Activated naive CD8-positive, alpha-beta T cell treated with anti-CD3 and anti-CD28 coated beads, Interleukin-2, amount 50 U/mL, for 24 hours (primary cell): ENCODE measurements at regions not wholly inside any gene's neighbourhood (a gene's known extent, or its start where the extent isn't known, plus 50 kb on each side); places are given as distances from the start of the nearest gene placed in this dataset.

Source experiments
- ATAC-seq: fragments of 150-1000 bp; cut with Tn5 transposase; one replicate; pipeline ENCODE4 v1.10.0; 2021
- DNase-seq: peaks from one replicate; pipeline ENCODE4 v3.0.0; 2021
- H3K27ac Mint-ChIP-seq: one replicate; pipeline ENCODE4 v1.8.0; 2021; ENCODE audit warnings: mild to moderate bottlenecking, mixed read lengths
- H3K27me3 Mint-ChIP-seq: one replicate; pipeline ENCODE4 v1.8.0; 2021; ENCODE audit warnings: mixed read lengths
- H3K36me3 Mint-ChIP-seq: one replicate; pipeline ENCODE4 v1.8.0; 2021; ENCODE audit warnings: low read depth, mixed read lengths
- H3K4me1 Mint-ChIP-seq: one replicate; pipeline ENCODE4 v1.8.0; 2021; ENCODE audit warnings: mixed read lengths
- H3K4me3 Mint-ChIP-seq: one replicate; pipeline ENCODE4 v1.8.0; 2021; ENCODE audit warnings: mild to moderate bottlenecking, moderate library complexity, mixed read lengths
- H3K9me3 Mint-ChIP-seq: one replicate; pipeline ENCODE4 v1.8.0; 2021; ENCODE audit warnings: mixed read lengths

- Mint-ChIP-seq H3K4me3 (no peak overlapping the region), H3K4me1 (no peaks in the 10 kb centered on the region), H3K36me3 (no peaks in the 10 kb centered on the region), H3K27ac (no peak overlapping the region), H3K27me3 (peaks cover 24% of the 10 kb centered on the region), H3K9me3 (no peaks in the 10 kb centered on the region)
- DNase-seq (no peak), ATAC-seq (no peak)
Observed at GRCh38 chr9:88818495-88819201, 172.6 kb upstream of the S1PR3 start.

- Mint-ChIP-seq H3K27ac (no peak overlapping the region), H3K4me1 (no peaks in the 10 kb centered on the region), H3K9me3 (no peaks in the 10 kb centered on the region), H3K36me3 (no peaks in the 10 kb centered on the region), H3K4me3 (no peak overlapping the region), H3K27me3 (peaks cover 29% of the 10 kb centered on the region)
- no peak for DNase-seq
- no peak for ATAC-seq
Observed at GRCh38 chr9:88819476-88819875, 171.8 kb upstream of the S1PR3 start.

DNA sequence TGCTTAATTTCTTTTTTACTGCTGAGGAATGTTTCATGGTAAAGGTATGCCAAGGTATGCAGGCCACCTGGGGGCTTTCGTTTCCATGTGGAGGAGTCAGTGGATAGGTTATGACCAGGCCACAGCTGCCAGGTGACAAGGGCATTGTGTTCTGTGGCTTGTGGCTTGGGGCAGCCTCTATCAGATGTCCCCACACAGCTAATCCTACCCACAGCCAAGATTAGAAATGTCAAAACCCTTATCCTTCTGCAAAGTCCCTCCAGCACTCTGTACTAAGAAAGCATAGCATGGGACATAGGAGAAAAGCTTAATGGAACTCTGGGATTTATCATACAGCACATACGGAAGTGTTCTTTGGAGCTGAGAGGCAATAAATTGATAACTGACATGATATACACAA lies 171.2 kb upstream of the S1PR3 start:
- H3K4me3 Mint-ChIP-seq, result no peak overlapping the region
- H3K4me1 Mint-ChIP-seq, result no peaks in the 10 kb centered on the region
- no peak overlapping the region for H3K27ac Mint-ChIP-seq
- no peak for ATAC-seq
- H3K9me3 Mint-ChIP-seq, result no peaks in the 10 kb centered on the region
- H3K27me3 Mint-ChIP-seq, result peaks cover 27% of the 10 kb centered on the region
- no peaks in the 10 kb centered on the region for H3K36me3 Mint-ChIP-seq
- DNase-seq, result no peak

- ATAC-seq, result no peak
- Mint-ChIP-seq H3K9me3 (no peaks in the 10 kb centered on the region), H3K27me3 (peaks cover 26% of the 10 kb centered on the region), H3K4me1 (no peaks in the 10 kb centered on the region), H3K36me3 (no peaks in the 10 kb centered on the region), H3K27ac (no peak overlapping the region), H3K4me3 (no peak overlapping the region)
- DNase-seq, result no peak
Observed at GRCh38 chr9:88821033-88821745, 170.1 kb upstream of the S1PR3 start.

DNA sequence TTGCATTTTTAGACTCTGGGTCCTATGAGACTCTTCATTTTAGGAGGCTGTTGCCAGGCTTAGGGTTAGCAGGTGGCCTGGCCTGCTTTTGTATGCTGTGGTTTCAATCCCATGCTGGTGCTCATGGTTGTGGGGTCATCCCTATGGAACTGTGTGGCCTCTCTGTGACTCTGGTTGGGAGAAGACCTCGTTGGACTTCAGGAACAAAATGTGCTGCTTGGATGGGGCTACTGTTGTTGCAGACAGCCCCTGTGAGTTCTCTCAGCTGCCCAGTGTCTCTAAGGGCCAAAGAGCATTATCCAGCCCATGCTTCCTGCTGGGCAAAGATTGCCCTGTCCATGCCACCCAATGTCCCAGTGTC lies 169.5 kb upstream of the S1PR3 start:
- Mint-ChIP-seq H3K27me3 (peaks cover 31% of the 10 kb centered on the region), H3K9me3 (no peaks in the 10 kb centered on the region), H3K4me1 (no peaks in the 10 kb centered on the region), H3K36me3 (no peaks in the 10 kb centered on the region), H3K27ac (no peak overlapping the region), H3K4me3 (no peak overlapping the region)
- DNase-seq, result no peak
- no peak for ATAC-seq

- Mint-ChIP-seq H3K27me3 (peaks cover 55% of the 10 kb centered on the region), H3K4me1 (no peaks in the 10 kb centered on the region)
Observed at GRCh38 chr9:88824711-88825110, 166.6 kb upstream of the S1PR3 start.

DNA sequence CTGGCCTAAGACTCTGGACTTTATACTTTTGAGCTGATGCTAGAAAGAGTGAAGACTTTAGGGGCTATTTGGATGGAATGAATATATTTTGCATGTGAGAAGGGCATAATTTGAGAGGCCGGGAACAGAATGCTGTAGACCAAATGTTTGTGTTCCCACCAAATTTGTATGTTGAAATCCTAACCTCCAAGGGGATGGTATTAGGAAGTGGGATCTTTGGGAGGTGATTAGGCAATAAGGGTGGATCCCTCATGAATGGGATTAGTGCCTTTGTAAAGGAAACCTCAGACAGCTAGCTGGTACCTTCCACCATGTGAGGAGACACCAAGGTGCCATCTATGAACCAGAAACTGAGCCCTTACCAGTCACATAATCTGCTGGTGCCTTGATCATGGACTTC lies 165.1 kb upstream of the S1PR3 start:
- Mint-ChIP-seq H3K36me3 (no peaks in the 10 kb centered on the region), H3K27me3 (peaks cover 70% of the 10 kb centered on the region), H3K27ac (no peak overlapping the region), H3K4me3 (no peak overlapping the region), H3K9me3 (no peaks in the 10 kb centered on the region), H3K4me1 (no peaks in the 10 kb centered on the region)
- ATAC-seq, result no peak
- no peak for DNase-seq

More at GRCh38 chr9:88824711-88825110, 166.6 kb upstream of the S1PR3 start:
- ATAC-seq, result no peak
- Mint-ChIP-seq H3K9me3 (no peaks in the 10 kb centered on the region), H3K4me3 (no peak overlapping the region), H3K27ac (no peak overlapping the region), H3K36me3 (no peaks in the 10 kb centered on the region)
- no peak for DNase-seq

- DNase-seq (no peak), ATAC-seq (no peak)
- no peaks in the 10 kb centered on the region for H3K9me3 Mint-ChIP-seq
- no peak overlapping the region for H3K4me3 Mint-ChIP-seq
- H3K4me1 Mint-ChIP-seq, result peaks cover under 1% of the 10 kb centered on the region
- H3K27ac Mint-ChIP-seq, result no peak overlapping the region
- no peaks in the 10 kb centered on the region for H3K36me3 Mint-ChIP-seq
- H3K27me3 Mint-ChIP-seq, result peaks cover 70% of the 10 kb centered on the region
Observed at GRCh38 chr9:88826771-88827181, 164.5 kb upstream of the S1PR3 start.

- peaks cover 4% of the 10 kb centered on the region for H3K9me3 Mint-ChIP-seq
- ATAC-seq (no peak), DNase-seq (no peak)
- H3K27ac Mint-ChIP-seq, result no peak overlapping the region
- no peak overlapping the region for H3K4me3 Mint-ChIP-seq
- peaks cover 81% of the 10 kb centered on the region for H3K27me3 Mint-ChIP-seq
- H3K4me1 Mint-ChIP-seq, result peaks cover 2% of the 10 kb centered on the region
- H3K36me3 Mint-ChIP-seq, result no peaks in the 10 kb centered on the region
Observed at GRCh38 chr9:88828018-88828417, 163.2 kb upstream of the S1PR3 start.

DNA sequence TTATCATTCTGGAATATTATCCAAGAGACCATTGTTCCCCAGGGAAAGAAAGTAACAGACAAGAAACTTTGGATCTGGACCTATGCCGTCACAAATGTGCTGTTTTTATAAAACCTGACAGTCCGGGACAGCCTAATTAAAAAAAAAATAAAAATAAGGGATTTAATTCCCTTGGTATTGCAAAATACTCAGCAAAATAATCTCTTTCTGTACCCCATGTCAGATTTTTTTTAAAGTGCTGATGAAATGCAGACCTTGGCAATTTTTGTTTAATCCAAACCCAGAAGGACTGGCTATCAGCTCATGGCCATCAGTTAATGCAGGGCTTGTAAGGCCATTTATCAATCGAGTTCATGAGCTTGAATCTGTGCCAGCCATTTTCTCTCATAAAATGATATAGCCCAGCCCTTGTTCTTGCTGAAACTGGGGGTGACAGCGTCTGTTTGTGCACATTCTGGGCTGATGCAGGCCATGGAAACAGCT lies 162.7 kb upstream of the S1PR3 start:
- Mint-ChIP-seq H3K9me3 (peaks cover 4% of the 10 kb centered on the region), H3K36me3 (no peaks in the 10 kb centered on the region), H3K27me3 (peaks cover 83% of the 10 kb centered on the region), H3K4me1 (peaks cover 2% of the 10 kb centered on the region), H3K27ac (no peak overlapping the region), H3K4me3 (no peak overlapping the region)
- no peak for ATAC-seq
- DNase-seq, result no peak

DNA sequence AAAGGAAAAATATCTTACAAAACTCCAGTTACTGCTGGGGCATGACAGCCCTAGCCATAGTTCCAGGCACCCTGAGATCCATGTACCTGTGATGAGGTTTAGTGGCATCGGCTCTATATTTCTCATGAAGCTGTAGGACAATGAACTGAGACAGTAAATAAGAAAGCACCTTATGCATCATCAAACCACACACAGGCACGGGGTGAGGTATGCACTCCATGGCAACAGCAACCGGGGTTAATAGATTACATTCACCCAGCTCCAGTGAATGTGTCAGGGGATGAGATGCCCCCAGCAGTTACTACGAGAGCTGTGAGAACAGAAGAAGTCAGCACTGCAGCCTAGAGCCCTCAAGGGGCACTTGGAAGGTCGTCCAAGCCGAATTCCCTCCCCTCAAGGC lies 162.0 kb upstream of the S1PR3 start:
- no peak overlapping the region for H3K4me3 Mint-ChIP-seq
- peaks cover 4% of the 10 kb centered on the region for H3K9me3 Mint-ChIP-seq
- no peaks in the 10 kb centered on the region for H3K36me3 Mint-ChIP-seq
- ATAC-seq (peak; percentile 84), DNase-seq (peak; percentile 14)
- H3K4me1 Mint-ChIP-seq, result peaks cover 10% of the 10 kb centered on the region
- H3K27ac Mint-ChIP-seq, result no peak overlapping the region
- peaks cover 86% of the 10 kb centered on the region for H3K27me3 Mint-ChIP-seq

- DNase-seq (no peak), ATAC-seq (no peak)
- Mint-ChIP-seq H3K27ac (no peak overlapping the region), H3K4me3 (no peak overlapping the region), H3K4me1 (peaks cover 29% of the 10 kb centered on the region), H3K27me3 (peaks cover 79% of the 10 kb centered on the region), H3K36me3 (no peaks in the 10 kb centered on the region), H3K9me3 (peaks cover 4% of the 10 kb centered on the region)
Observed at GRCh38 chr9:88831713-88832407, 159.4 kb upstream of the S1PR3 start.

DNA sequence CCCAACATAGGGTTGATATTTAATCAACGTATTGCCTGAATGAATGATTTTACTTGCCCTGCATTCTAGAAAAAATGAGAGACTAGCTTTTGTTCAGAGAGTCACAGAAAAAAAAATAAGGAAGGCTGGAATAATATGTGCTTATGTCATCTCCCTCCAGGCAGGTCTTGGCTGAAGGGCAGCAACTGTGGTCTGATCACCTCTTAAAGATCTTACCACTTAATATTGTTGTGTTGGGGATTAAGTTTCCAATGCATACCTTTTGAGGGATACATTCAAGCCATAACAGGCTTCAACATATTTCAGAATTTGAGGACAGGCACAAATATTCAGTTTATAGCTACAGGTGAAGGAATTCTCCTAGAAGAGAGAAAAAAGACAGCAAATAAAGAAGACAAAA lies 157.3 kb upstream of the S1PR3 start:
- Mint-ChIP-seq H3K9me3 (peaks cover 4% of the 10 kb centered on the region), H3K27me3 (peaks cover 79% of the 10 kb centered on the region), H3K4me1 (peaks cover 29% of the 10 kb centered on the region), H3K27ac (peak overlapping the region; percentile 29), H3K36me3 (no peaks in the 10 kb centered on the region), H3K4me3 (no peak overlapping the region)
- DNase-seq (no peak), ATAC-seq (no peak)

GRCh38 chr9:88835038-88835466 lies 156.2 kb upstream of the S1PR3 start:
- Mint-ChIP-seq H3K4me1 (peaks cover 31% of the 10 kb centered on the region), H3K27ac (peak overlapping the region; percentile 62), H3K4me3 (no peak overlapping the region), H3K27me3 (peaks cover 75% of the 10 kb centered on the region), H3K36me3 (no peaks in the 10 kb centered on the region), H3K9me3 (peaks cover 4% of the 10 kb centered on the region)
- DNase-seq, result no peak
- peak; percentile 92 for ATAC-seq

- DNase-seq (no peak), ATAC-seq (no peak)
- H3K4me1 Mint-ChIP-seq, result peaks cover 31% of the 10 kb centered on the region
- H3K27me3 Mint-ChIP-seq, result peaks cover 75% of the 10 kb centered on the region
- no peak overlapping the region for H3K4me3 Mint-ChIP-seq
- no peaks in the 10 kb centered on the region for H3K36me3 Mint-ChIP-seq
- peaks cover 4% of the 10 kb centered on the region for H3K9me3 Mint-ChIP-seq
- no peak overlapping the region for H3K27ac Mint-ChIP-seq
Observed at GRCh38 chr9:88835772-88836171, 155.5 kb upstream of the S1PR3 start.
